NCI-H2171 (cell line): ENCODE measurements at regions not wholly inside any gene's neighbourhood (a gene's known extent, or its start where the extent isn't known, plus 50 kb on each side); places are given as distances from the start of the nearest gene placed in this dataset.
"Not testable (repeated sequence)": the region's sequence is repeated elsewhere in the genome, so short reads cannot be mapped to it uniquely, and the experiment has no call there.

Experiments used
- DNase-seq: peaks from one replicate; lab custom pipeline; 2025; lab: John Stamatoyannopoulos, UW

DNA sequence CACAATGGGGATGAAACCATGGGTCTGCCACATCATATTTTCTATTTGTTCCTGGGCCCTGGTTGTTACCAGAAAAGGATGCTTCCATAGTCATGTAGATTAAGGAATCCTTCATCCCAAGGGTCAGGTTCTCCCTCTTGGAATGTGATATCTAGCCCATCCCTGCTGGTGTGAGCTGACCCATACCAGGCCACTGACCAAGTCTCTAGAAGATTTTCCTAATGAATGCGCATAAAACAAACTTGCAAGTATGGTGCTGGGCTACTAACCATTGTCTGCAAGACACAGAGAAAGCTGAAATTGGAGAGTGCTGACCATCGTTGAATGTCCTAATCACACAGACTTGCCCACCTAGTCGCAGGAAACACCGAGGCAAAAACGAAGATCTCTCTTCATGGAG, 972.6 kb downstream of the EFNA5 start:
- no peak for DNase-seq

GRCh38 chr5:106691701-106692100, 979.0 kb downstream of the EFNA5 start:
- DNase-seq, result no peak

DNA sequence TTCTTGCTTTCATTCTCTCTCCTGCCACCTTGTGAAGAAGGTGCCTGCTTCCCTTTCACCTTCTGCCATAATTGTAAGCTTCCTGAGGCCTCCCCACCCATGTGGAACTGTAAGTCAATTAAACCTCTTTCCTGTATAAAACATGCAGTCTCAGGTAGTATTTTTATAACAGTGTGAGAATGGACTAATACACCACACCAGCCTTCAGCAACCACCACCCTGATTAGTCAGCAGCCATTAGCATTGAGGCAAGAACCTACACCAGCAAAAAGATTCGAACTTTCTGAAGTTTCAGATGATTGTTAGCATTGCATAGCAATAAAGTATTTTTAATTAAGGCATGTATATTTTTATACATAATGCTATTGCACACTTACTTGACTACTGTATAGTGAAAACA, 980.2 kb downstream of the EFNA5 start:
- DNase-seq, result no peak

DNA sequence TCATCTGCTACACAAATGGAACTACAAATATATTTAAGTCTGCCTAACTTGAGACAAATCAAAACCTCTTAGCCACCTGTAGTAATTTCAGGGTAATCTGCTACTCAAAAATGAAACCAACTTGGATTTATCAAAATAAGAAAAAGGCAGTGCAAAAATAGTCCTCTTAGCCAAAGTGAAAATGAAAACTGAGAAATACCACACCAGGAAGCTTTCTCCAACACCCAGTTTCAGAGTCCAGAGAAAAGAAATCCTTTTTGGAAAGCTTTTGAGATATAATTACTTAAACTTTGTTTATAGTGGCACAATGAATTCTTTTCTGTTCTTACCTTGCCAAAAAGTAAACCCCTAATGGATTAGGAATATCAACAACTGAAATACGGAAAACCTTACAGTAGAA, 990.4 kb downstream of the EFNA5 start:
- DNase-seq, result no peak

DNA sequence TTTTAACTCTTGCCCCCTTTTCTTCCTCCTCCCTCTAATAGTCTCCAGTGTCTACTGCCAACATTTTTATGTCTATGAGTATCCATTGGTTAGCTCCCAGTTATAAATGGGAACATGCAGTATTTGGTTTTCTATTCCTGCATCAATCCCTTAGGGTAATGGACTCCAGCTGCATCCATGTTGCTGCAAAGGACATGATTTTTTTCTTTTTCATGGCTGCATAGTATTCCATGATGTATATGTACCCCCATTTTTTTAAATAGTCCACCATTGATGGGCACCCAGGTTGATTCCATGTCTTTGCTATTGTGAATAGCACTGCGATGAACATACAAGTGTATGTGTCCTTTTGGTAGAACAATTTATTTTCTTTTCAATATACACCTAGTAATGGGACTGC, 993.7 kb downstream of the EFNA5 start:
- DNase-seq, result no peak

DNA sequence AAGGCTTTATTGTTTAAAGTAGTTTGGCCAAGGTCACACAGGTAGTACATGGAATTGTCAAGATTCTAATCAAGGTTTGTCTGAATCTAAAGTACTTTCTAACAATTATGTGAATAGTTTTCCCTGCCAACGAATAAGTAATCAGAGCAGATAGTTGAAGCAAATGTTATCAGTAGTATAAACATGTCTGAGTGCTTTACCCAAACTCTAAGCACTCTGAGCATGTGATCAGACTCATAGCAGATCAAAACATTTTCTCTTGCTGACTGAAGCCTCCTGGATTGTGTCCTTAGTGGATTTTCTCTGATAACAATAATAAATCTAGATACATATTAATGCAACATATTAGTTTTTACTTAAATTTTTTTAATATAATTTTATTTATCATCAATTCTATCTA, 995.0 kb downstream of the EFNA5 start:
- no peak for DNase-seq

- no peak for DNase-seq
Measured at GRCh38 chr5:106673941-106674340, 996.8 kb downstream of the EFNA5 start.

- no peak for DNase-seq
Measured at GRCh38 chr5:106661866-106662265, 1008.9 kb downstream of the EFNA5 start.

DNA sequence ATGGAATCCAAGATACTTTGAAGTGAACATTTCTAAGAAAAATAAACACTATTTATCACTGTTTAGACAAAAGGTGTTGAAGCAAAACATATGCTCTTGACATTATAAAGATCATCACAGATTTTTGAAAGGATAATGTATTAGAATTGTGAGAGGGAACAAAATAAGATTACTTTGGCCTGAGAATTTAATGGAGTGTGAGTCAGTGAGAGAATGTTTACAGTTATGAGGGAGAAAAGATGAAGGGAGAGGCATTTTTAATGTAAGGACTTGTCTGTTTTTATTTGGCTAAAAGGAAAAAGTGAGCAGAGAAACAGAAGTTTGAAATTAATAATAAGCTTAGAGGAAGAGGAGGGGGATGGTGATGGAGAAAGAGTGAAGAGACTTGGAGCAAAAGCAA, 1010.1 kb downstream of the EFNA5 start:
- DNase-seq, result no peak

DNA sequence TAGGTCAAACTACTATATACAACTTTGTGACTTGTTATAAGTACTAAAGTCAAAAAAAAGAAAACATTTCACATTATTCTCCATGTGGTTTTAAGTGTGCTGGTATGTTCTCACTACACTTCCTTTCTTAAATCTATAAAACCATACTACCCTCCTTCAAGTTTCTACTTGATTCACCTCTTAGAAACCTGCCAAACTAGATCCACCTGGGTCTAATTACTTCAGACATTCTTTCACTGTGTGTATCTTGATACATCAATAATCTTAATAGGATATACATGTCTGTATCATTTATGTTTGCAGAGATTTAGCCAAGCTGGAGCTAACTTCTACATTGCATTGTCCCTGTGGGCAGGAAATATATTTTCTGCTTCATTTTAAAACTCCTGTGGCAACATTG, 1012.6 kb downstream of the EFNA5 start:
- no peak for DNase-seq

DNA sequence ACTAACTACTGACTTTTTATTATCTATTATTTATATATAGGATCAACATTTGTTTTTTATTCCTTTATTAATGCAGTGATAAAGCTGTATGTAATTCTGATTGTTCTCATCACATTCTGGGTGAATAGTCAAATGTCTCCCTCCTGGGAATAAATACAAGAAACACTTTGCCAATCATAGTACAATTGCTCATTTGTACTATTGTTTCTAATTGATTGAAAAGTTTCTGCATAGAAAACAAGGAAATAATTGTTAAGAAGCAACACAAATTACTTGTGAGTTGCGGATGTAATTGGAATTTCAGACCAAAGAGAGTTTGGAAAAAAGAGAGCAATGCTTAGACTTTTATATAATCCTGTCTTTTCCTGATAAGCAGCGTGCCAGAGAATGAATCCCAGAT, 1013.9 kb downstream of the EFNA5 start:
- no peak for DNase-seq

- DNase-seq, result no peak
Measured at GRCh38 chr5:106649031-106649430, 1021.7 kb downstream of the EFNA5 start.

- DNase-seq, result no peak
Measured at GRCh38 chr5:106648401-106648800, 1022.3 kb downstream of the EFNA5 start.

DNA sequence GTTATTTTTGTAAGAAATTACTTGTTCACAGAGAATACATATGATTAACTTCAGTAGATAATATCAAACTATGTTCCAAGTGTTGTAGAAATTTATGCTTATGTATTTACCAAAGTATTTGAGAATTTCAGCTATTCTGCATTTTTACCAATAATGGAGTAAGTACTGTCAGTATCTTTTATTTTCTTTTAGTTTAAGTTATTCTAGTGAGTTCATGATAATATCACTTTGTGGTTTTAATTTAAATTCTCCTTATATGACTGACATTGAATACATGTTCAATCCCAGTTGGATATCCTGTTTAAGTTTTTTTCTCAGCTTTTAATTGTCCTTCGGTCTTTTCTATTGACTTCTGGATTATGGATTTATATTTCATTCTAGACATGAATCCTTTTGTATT, 1024.6 kb downstream of the EFNA5 start:
- no peak for DNase-seq

DNA sequence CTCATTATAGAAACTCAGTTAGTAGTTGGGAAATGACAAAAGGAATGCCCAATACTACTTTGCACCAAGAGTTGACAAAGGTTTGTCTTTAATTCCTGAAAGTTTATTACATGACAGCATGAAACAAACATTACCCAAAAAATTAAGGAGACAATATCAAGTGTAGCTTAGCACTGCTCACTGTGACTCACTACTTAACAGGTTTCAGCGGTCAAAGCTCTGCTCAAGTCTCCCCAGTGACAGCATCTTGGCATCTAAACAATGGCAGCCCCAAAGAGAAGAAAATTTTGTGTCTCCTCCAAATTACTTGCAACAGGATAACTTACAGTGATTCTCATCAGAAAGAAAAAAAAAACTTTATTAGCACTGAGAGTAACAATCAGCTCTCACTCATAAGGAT, 1030.2 kb downstream of the EFNA5 start:
- DNase-seq, result no peak

GRCh38 chr5:106639488-106639887, 1031.2 kb downstream of the EFNA5 start:
- no peak for DNase-seq

- no peak for DNase-seq
Measured at GRCh38 chr5:106637275-106637674, 1033.5 kb downstream of the EFNA5 start.

DNA sequence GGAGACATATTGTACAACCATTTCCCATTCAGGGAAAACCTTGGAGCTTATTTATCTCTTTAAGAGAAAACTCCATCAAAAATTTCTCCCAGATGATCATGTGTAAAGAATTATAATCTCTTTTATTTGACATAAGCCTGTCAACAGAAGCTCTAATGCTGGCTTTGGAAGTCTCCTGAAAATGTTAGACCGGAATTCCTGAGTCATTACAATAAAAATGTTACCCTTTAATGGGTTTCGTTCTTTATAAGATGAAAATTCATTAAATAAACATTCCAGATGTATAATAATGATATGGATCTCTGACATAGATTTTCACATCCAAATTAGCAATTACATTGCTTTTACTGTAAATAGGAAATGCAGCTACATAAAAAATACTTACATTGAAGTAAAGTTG, 1036.4 kb downstream of the EFNA5 start:
- DNase-seq, result no peak

GRCh38 chr5:106633825-106634224, 1036.9 kb downstream of the EFNA5 start:
- DNase-seq, result no peak

DNA sequence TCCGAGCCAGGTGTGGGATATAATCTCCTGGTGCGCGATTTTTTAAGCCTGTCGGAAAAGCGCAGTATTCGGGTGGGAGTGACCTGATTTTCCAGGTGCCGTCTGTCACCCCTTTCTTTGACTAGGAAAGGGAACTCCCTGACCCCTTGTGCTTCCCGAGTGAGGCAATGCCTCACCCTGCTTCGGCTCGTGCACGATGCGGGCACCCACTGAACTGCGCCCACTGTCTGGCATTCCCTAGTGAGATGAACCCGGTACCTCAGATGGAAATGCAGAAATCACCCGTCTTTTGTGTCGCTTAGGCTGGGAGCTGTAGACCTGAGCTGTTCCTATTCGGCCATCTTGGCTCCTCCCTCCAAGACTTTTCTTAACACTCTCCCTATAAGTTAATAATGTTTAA, 1042.3 kb downstream of the EFNA5 start:
- DNase-seq, result not testable (repeated sequence)

- DNase-seq, result no peak
Measured at GRCh38 chr5:106610041-106610440, 1060.7 kb downstream of the EFNA5 start.

DNA sequence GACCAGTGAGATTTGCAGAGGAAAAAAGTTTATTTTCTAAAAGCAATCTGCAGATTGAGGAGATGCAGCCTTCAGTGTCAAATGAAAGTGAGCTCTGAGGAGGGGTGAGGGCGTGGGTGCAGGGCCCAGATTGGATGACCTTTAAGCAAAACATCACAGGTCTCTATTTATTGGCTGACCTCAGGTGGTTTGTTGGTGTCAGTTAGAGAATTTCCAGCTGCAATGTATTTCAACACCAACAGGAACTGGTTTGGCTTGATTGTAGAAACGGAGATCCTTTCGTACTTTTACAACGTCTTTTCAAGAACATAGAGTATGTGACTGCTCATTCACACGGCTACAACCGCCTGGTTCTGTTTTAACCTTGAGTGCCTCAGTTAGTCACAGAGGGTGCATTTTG, 1069.1 kb downstream of the EFNA5 start:
- no peak for DNase-seq

DNA sequence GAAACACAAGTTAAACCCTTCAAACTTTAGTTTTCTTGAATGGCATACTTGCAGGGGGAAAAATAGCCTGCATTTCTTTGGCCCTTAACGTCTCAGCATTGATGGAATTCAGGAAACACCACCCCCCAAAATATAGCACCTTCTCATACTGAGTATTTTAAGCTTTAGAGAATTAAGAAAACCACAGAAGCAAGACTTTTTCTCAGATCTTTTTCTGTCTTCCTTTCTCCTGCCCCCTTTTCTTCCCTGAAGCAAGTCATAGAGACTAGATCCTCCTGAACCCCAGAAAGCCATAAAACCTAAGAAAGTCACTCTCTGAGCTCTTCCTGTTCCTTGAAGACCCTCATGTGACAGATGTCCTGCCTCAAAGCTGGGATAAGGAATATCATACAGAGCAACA, 1069.9 kb downstream of the EFNA5 start:
- no peak for DNase-seq

DNA sequence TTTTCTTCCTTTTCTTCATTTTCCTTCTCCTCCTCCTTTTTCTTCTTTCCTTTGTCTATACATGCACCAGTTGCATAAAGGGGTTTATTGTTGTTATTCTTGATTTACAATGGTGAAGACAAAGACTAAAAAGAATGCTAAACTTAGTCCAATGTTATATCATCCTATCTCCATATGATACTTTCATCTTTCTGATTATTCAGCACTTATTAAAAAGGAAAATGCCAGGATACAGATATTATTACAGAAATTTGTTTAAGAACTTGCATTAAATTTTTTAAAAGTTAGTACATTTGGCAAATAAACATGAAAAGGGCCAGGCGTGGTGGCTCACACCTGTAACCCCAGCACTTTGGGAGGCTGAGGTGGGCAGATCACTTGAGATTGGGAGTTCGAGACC, 1074.9 kb downstream of the EFNA5 start:
- no peak for DNase-seq

- no peak for DNase-seq
Measured at GRCh38 chr5:106584268-106584667, 1086.5 kb downstream of the EFNA5 start.
